ENCODE measurements at regions not wholly inside any gene's neighbourhood (a gene's known extent, or its start where the extent isn't known, plus 50 kb on each side); places are given as distances from the start of the nearest gene placed in this dataset.

DNA sequence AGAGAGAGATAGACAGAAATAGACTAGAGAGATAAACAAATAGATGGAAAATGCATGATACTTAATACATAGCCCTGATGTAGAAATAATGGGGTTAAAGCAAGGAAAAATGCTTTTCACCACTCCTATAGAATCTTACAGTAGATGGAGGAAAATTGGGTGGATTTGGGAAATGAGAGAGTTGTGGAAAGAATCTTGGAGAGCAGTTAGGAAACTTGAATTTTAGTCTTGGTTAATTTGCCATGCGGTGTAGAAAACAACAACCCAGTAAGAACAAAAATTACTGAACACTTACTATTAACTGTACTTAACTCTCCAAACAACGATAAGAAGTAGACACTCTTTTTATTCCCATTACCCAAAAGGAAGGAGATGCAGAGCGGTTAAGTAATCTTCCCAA is 329.8 kb downstream of the ZNF608 start:
- no peaks in the 10 kb centered on the region for H3K23me2 ChIP-seq (ENCODE audit: low read depth, low read length)
- no peak overlapping the region for H2AFZ ChIP-seq (ENCODE audit: low read length)
- H3K4me2 ChIP-seq (ENCODE audit: insufficient read depth in 1 of 2, low read depth in 2 of 2, low read length in 2 of 2) = no peak overlapping the region
- TF ChIP-seq KDM5A (IDR thresholded peaks at IDR 0.05; ENCODE audit: low read length) = no peak
- no peak for TF ChIP-seq PHF8 (conservative IDR thresholded peaks at IDR 0.05; ENCODE audit: low read depth, low read length)
- TF ChIP-seq CHD2 (IDR thresholded peaks at IDR 0.05; ENCODE audit: low read length) = no peak
- no peak for TF ChIP-seq ATF2 (IDR thresholded peaks at IDR 0.05; ENCODE audit: low read length)
- no peak for TF ChIP-seq RXRA (IDR thresholded peaks at IDR 0.05; ENCODE audit: insufficient read depth, low read depth, low read length)
- no peak for TF ChIP-seq SRF (IDR thresholded peaks at IDR 0.05; ENCODE audit: low read depth, low read length)
- TF ChIP-seq ASH2L (IDR thresholded peaks at IDR 0.05; ENCODE audit: low read length) = no peak
- no peak for TF ChIP-seq CEBPB (IDR thresholded peaks at IDR 0.05; ENCODE audit: low read depth, low read length)
- no peak for TF ChIP-seq NANOG (IDR thresholded peaks at IDR 0.05; ENCODE audit: insufficient read depth, low read depth, low read length, poor library complexity, severe bottlenecking)
- DNase-seq (ENCODE audit: low read depth in 1 of 2, low spot score in 2 of 2) = no peak
- H3K56ac ChIP-seq (replicated peaks; ENCODE audit: insufficient read length, low read depth, low read length) = no peak overlapping the region
- H3K23ac ChIP-seq (ENCODE audit: insufficient read length) = no peak overlapping the region
- H4K20me1 ChIP-seq (replicated peaks in 1 of 2; ENCODE audit: control insufficient read depth in 1 of 2, insufficient read depth in 2 of 2, low read length in 2 of 2) = no peaks in the 10 kb centered on the region
- CTCF ChIA-PET (ENCODE audit: partially characterized antibody) = no interaction called here
- H2BK5ac ChIP-seq (ENCODE audit: low read depth, low read length) = no peak overlapping the region
- no peak overlapping the region for H2BK20ac ChIP-seq (ENCODE audit: low read length)
- H3K27ac ChIP-seq (ENCODE audit: low read depth, low read length) = no peak overlapping the region
- no peak overlapping the region for H3K4ac ChIP-seq (replicated peaks; ENCODE audit: insufficient read length, low read depth, low read length)
- no peak overlapping the region for H2BK12ac ChIP-seq (ENCODE audit: low read depth, low read length)
- no peaks in the 10 kb centered on the region for H3K9me3 ChIP-seq (ENCODE audit: insufficient read depth in 2 of 2, low read depth in 1 of 2, low read length in 1 of 2)
- FAIRE-seq = no peak
- H3K36me3 ChIP-seq (ENCODE audit: control insufficient read depth in 2 of 4, insufficient read depth in 4 of 4, low read length in 3 of 4) = no peaks in the 10 kb centered on the region
- no peak overlapping the region for H4K91ac ChIP-seq (replicated peaks; ENCODE audit: insufficient read length, low read length)
- no peak overlapping the region for H3K9ac ChIP-seq (replicated peaks in 1 of 4; ENCODE audit: extremely low read depth in 1 of 4, low read depth in 3 of 4, low read length in 3 of 4)
- H3K27me3 ChIP-seq (replicated peaks in 1 of 4; ENCODE audit: control insufficient read depth in 3 of 4, extremely low read depth in 1 of 4, insufficient read depth in 3 of 4, low read length in 3 of 4) = no peaks in the 10 kb centered on the region
- H2AK5ac ChIP-seq (ENCODE audit: low read depth, low read length) = no peak overlapping the region
- no peak overlapping the region for H3K4me3 ChIP-seq (ENCODE audit: extremely low read depth in 1 of 4, insufficient read depth in 2 of 4, low read depth in 3 of 4, low read length in 4 of 4)
- no peaks in the 10 kb centered on the region for H3K79me2 ChIP-seq (ENCODE audit: control insufficient read depth in 1 of 2, insufficient read depth in 2 of 2, low read length in 2 of 2)
- H3K18ac ChIP-seq (ENCODE audit: extremely low read depth, low read length) = no peak overlapping the region
- WGBS, 2 experiments (ENCODE audit: extremely low coverage in 1 of 2, insufficient coverage in 1 of 2, insufficient read length in 1 of 2, insufficient replicate concordance in 2 of 2, low coverage in 1 of 2, low lambda C conversion rate in 2 of 2, missing lambda C conversion rate in 1 of 2) = 96% methylated on average over 3 of the region's 3 CpGs; no CpG with 5 or more reads in 1 of the 2 experiments
- H4K8ac ChIP-seq (ENCODE audit: extremely low read depth, insufficient read depth, low read length) = no peak overlapping the region
- no peak overlapping the region for H3K14ac ChIP-seq (ENCODE audit: insufficient read length)
- no peak overlapping the region for H2BK120ac ChIP-seq (replicated peaks; ENCODE audit: low read depth, low read length)
- no peaks in the 10 kb centered on the region for H3K79me1 ChIP-seq (ENCODE audit: low read depth, low read length)
- H3K4me1 ChIP-seq (replicated peaks in 1 of 4; ENCODE audit: control insufficient read depth in 3 of 4, insufficient read depth in 4 of 4, low read length in 3 of 4) = no peaks in the 10 kb centered on the region
- H2BK15ac ChIP-seq (ENCODE audit: low read length) = no peak overlapping the region
- H4K5ac ChIP-seq (ENCODE audit: insufficient read length, low read depth, low read length) = no peak overlapping the region
- POLR2A ChIA-PET (ENCODE audit: partially characterized antibody) = no interaction called here

Data from H1 (cell line).